Hematopoietic multipotent progenitor cell treated with erythropoietin and hydrocortisone succinate and interleukin-3 and kit ligand, for 15 days (in vitro differentiated cells): ENCODE measurements at regions not wholly inside any gene's neighbourhood (a gene's known extent, or its start where the extent isn't known, plus 50 kb on each side); places are given as distances from the start of the nearest gene placed in this dataset.
"Not testable (repeated sequence)": the region's sequence is repeated elsewhere in the genome, so short reads cannot be mapped to it uniquely, and the experiment has no call there.

Source experiments
- DNase-seq: peaks from one replicate; pipeline ENCODE4 v3.0.0-alpha.2; 2015; ENCODE audit warnings: low spot score

DNA sequence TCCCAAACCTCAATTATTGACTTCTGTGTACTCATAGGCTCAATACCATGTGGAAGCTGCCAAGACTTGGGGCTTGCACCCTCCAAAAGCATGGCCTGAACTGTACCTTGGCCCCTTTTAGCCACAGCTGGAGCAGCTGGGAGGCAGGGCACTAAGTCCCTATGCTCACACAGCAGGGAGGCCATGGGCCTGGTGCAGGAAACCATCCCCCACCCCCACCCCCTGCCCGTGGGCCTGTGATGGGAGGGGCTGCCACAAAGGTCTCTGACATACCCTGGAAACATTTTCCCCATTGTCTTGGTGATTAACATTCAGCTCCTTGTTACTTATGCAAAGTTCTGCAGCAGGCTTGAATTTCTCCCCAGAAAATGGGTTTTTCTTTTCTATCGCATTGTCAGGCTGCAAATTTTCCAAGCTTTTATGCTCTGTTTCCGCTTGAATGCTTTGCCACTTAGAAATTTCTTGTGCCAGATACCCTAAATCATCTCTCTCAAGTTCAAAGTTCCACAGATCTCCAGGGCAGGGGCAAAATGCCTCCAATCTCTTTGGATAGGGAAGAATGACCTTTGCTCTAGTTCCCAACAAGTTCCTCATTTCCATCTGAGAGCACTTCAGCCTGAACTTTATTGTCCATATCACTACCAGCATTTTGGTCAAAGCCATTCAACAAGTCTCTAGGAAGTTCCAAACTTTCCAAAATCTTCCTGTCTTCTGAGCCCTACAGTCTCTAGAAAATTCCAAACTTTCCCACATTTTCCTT, 141.8 kb downstream of the AHR start:
- DNase-seq = not testable (repeated sequence)

DNA sequence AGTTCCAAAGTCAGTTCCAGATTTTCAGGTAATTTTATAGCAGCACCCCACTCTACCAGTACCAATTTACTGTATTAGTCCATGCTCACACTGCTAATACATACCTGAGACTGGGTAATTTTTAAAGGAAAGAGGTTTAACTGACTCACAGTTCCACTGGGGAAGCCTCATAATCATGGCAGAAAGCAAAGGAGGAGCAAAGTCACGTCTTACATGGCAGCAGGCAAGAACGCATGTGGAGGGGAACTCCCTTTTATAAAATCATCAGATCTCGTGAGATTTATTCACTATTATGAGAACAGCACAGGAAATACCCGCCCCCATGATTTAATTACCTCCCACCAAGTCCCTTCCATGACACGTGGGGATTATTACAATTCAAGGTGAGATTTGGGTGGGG, 142.4 kb downstream of the AHR start:
- no peak for DNase-seq

DNA sequence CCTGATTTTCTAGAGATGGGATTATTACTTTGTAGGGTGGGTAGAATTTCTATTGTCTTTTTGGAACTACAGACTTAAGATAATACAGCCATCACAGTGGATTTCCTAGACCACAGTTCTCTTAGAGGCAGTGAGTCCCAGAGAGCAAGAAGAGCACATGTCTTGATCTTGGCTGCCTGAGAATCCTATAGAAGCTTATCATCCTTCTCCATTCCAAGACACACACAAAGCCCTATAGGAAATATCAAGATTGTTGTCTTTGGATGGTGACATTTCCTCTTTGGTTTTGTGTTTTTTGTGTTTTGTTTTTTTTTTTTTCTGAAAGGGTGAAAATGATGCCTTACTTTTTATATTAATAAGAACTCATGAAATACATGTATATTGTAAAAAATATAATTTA, 143.1 kb downstream of the AHR start:
- no peak for DNase-seq

DNA sequence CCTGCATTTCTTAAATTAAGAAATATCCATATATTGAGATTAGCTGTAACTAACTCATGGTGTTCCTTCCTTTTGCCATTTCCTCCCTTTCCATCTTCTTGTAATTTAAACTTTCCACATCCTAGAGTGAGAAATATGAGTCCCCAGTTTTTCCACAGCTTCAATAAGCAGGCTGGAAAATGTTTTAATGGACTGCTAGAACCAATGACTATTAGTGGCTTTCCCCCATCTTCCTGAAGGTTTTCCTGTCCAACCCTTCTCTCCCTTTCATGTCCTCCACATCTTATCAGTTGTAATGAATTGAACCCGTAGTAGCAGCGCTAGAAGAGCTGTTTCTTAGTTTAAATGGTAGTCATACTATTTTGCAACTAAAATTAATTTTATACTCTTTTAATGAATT, 145.7 kb downstream of the AHR start:
- DNase-seq = no peak

DNA sequence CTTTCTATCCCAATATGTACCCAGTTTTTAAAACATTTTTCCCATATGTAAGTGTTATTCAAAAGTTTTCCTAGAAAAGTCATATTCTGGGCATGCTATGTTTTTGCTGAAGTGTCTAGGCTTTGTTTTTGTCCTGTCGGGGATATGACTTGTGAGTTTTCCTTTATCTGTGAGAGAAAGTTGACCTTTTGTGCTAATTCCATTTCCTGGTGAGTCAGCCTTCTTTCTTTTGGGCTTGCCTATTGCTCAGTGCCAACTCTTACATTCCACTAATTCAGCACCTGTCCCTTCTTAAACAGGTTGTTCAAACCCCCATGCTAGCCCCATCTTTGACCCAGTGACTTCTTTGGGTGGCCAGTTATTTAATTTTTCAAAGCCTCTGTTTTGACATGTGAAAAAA, 146.2 kb downstream of the AHR start:
- DNase-seq = no peak

DNA sequence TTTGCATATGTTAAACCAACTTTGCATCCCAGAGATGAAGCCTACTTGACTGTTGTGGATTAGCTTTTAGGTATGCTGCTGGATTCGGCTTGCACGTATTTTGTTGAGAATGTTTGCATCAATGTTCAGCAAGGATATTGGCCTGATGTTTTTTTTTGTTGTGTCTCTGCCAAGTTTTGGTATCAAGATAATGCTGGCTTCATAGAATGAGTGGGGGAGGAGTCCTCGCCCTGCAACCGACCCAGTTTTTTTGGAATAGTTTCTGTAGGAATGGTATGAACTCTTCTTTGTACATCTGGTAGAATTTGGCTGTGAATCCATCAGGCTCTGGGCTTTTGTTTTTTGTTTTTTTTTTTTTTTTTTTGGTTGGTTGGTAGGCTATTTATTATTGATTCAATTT, 147.9 kb downstream of the AHR start:
- DNase-seq = no peak

DNA sequence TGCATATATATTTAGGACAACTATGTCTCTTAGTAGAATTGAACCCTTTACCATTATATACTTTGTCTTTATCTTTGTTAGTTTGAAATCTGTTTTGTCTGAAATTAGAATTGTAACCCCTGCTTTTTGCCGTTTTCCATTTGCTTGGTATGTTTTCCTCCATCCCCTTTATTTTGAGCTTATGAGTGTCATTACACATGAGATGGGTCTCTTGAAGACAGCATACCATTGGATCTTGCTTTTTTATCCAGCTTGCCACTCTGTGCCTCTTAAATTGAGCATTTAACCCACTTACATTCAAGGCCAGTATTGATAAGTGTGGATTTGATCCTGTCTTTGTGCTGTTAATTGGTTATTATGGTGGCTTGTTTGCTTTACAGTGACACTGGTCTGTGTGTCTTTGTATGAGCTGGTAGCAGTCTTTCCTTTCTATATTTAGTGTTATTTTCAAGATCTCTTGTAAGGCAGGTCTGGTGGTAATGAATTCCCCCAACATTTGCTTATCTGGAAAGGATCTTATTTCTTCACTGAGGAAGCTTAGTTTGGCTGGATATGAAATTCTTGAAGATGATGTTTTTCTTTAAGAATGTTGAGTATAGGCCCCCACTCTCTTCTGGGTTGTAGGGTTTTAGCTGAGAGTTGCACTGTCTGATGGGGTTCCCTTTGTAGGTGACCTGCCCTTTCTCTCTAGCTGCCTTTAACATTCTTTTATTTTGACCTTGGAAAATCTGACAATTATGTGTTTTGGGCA, 149.5 kb downstream of the AHR start:
- DNase-seq = no peak

DNA sequence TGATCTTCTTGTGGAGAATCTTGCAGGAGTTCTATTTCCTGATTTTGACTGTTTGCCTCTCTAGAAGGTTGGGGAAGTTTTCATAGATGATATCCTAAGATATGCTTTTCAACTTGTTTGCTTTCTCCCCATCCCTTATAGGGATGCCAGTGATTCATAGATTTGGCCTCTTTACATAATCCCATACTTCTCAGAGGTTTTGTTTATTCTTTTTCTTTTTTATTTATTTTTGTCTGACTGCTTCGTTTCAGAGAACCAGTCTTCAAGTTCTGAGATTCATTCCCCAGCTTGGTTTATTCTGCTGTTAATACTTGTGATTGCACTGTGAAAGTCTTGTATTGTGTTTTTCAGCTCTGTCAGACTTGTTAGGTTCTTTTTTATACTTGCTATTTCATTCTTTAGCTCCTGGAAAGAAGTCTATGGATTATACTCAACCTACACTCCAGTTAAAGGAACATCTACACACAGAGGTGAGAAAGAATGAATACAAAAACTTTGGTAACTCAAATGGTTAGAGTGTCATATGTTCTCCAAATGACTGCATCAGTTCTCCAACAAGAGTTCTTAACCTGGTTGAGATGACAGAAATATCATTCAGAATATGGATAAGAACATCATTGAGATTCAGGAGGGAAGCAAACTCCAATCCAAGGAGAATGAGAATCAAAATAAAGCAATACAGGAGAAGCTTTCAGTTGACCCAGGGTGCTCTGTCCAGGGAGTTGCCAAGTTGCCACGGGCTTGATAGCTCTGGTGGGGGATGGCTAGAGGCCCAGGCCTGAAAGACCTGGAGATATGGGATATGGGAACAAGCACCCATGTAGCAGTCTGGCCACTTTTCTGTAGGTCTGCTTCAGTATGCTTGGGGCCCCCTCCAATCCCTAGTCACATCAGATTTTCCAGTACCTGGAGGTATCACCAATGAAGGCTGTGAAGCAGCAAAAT, 150.3 kb downstream of the AHR start:
- no peak for DNase-seq

DNA sequence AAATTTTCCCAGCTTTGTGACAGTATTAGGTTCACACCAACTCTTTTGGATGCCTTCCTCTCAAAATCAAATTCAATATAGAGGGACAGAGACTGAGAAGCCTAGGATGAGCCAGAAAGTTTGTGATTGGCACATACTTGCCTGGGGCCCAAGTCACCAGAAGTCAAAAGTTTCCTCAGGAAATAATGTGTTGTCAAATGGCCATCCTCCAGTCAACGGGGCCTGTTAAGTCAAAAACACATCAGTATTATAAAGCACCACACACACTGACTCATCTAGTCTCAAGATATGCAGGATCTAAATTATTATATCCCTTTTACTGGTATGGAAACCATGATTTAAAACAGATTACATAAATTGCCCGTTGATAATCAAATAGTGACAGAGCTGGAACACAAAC, 158.1 kb downstream of the AHR start:
- DNase-seq = no peak

DNA sequence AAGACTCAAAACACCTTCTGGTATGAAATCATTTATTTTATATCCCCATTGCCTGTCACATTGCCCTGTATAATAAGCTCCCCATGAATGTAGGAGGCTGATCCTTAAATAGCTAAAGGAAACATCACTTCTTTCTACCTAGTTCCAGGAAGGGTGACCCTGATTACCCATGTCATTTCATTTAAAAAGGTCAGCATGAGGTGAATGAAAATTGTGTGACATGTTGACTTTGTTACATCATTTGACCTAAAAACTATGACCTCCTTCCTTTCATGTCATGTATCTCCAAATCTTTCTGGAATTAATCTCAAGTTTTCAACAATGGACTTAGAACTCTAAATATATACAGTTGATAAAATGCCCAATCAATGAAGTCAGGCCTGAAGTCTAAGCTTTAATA, 161.5 kb downstream of the AHR start:
- DNase-seq = no peak

DNA sequence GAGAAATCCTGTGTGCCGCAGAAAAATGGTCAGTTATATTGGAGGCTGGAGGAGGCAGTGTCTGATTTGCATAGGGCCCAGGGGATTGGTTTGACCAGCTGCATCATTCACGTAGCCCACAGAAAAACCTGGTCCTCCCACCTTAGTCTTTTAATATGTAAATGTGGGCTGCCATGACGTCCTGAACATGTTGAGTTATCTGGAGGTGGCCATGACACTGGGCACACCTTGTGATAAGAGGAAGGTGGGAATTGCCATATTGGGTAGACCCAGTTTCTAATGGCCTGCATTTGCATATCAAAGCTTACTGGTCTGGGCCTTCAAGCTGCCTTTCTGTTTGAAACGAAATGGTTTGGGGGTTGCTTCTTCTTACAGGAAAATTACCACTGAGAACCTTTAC, 162.2 kb downstream of the AHR start:
- no peak for DNase-seq

DNA sequence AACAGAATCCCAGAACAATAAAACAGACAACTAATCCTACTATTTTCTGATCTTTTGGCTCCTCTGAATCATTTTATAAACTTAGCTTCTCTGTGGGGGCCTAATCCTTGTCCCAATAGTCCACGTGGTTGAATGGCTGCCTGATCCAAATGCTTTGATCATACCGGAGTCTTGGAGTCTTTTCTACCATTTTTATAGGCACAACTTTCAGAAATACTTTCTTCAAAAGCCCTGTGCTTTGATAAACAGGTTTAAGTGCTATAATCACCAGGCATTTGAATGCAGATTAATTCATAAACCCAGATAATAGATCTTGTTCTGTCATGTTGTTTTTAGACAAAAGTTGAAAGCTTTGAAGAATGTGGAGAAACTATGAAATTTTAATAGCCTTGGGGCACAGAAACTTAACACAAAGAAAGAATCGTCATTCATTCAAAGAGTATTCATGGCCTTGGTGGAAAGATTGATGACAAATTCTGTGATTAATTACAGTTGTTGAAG, 163.7 kb downstream of the AHR start:
- DNase-seq = no peak

DNA sequence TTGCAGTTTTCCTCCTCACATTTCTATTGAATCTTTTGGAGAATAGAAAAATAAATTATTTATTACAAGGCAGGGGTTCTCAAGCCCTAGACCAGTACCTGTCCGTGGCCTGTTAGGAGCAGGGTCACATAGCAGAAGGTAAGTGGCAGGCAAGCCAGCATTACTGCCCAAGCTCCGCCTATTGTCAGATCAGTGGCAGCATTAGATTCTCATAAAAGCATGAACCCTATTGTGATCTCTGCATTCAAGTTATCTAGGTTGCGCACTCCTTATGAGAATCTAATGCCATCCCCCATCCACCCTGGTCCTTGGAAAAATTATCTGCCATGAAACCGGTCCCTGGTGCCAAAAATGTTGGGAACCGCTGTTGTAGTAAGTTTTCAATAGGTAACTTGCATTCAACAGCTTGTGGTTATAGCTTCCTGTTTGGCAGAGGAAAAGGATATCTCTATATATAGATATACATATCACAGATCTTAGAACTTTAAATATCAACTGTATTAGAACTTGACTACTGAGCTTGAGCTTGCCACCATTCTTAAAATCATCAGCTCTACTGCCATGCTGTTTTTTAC, 165.1 kb downstream of the AHR start:
- no peak for DNase-seq

DNA sequence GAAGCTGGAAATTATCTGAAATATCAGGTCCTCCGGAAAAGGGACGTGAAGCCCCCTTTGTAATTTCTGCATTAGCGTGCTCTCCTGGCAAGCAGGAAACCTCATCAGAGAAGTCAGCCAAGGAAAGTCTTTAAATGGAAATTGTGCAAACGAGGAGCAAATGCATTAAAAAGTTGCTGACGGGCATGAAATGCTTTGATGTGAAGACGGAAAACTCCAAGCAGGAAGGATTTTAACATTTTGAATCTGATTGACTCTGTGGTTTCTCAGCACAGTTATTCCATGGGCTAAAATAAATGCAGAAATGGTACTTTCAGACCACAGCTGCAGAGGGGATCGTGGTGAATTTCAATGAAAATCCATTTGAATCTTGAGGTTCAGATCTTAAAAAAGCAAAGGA, 167.8 kb downstream of the AHR start:
- DNase-seq = no peak

DNA sequence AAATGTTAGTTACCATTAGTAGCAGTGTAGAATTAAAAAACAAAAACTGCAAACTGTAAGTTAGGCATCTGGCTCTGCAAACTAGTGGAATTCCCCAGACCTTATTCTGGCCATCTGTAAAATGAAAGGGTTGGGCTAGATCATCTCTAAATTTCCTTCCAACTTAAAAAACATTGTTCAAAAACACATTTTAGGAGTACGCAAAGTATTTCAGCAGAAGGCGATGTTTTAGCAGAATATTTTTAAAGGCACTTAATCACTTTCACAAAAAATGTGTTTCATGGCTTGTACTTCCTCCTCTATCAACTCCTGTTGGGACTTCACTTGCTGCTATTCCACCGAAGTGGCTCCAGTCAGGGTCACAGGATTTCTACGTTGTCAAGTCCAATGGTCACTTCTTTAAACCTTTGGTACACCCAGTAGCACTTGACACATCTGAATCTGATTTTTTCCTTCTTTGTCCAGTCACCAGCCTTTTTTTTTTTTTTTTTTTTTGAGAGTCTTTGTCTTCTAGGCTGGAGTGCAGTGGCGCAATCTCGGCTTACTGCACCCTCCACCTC, 169.0 kb downstream of the AHR start:
- DNase-seq = no peak

DNA sequence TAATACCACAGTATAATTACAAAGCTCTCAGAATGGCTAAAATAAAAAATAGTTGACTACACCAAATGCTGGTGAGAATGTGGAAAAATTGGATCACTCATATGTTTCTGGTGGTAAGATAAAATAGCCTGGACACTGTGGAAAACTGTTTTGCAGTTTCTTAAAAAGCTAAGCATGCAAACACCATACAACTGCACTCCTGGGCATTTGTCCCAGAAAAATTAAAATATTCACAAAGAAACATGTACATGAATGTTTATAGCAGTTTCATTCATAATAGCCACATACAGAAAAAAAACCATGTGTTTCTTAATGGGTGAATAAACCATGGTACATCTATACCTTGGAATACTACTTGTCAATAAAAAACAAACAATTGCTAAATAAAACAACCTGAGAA, 172.9 kb downstream of the AHR start:
- DNase-seq = no peak

DNA sequence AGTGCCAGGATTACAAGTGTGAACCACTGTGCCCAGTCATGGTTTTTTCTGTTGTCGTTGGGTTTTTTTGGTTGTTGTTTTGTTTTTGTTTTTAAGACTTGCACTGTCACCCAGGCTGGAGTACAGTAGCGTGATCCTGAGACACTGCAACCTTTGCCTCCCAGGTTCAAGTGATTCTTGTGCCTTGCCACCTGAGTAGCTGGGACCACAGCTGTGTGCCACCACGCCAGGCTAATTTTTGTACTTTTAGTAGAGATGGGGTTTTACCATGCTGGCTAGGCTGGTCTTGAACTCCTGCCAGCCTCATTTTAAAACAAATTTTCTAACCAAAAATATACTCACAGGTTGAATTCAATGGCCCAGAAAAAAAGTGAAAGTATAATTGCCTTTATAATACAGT, 174.1 kb downstream of the AHR start:
- DNase-seq = no peak

DNA sequence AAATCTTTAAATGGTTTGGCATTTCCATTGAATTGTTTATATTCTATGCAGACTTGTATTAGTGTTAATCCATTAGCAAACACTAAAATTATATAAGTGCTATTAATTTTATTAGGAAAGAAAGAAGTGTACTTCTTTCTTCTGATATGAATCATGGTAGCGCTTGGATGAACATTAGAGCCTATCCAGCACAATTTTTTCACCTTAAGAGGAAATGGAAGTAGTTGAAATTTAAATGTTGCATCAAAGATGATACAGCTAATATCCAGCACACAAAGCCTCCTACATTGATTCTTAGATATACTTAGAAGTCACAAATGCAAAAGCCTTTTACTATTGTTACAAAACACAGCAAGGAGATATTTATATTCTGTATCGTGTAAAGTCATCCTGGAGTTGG, 174.5 kb downstream of the AHR start:
- DNase-seq = no peak

DNA sequence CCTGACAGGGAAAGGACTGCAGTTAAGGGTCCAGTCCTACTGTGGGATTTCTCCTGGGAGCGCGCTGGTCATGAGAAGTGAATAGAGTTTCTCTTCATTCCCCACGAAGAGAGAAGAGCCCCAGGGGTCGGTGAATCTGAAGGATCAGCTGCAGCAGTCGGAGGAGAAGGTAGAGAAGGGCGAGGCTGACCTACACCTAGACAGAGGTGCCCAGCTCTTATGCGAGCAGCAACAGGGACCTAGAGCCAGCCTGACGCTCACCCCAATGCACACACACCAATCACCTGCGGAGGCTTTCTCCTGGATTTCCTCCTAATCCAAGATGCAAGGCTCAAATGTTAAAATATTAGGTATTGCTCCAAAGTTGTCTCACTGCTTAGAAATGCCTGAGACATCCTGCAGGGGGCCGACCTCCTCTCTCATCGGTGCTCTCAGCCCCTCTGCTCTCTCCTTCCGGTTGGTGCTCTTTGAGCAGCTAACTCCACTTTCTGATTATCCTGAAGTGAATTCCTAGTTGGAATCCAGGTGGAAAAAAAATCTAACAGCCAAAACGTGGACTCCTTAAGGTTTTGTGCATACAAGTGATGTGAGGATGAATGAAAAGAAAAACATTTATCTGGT, 176.4 kb downstream of the AHR start:
- no peak for DNase-seq

DNA sequence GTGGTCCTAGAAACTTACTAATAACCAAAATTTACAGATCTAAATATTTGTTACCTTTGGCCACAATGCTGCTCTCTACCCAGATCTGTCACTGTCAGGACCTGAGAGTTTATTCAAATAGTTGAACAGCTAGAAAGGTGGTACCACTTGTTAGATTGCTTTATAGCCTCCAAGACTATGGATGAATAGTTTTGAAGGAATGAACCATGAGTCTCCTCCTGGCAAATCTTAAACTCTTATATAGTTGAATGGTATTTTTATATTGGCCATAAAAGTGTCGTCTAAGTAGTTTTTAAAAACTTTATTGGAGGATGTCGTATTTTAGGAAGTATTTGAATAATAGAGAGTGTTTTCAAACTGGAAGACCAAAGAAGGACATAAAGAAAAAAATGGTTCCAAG, 178.7 kb downstream of the AHR start:
- no peak for DNase-seq

DNA sequence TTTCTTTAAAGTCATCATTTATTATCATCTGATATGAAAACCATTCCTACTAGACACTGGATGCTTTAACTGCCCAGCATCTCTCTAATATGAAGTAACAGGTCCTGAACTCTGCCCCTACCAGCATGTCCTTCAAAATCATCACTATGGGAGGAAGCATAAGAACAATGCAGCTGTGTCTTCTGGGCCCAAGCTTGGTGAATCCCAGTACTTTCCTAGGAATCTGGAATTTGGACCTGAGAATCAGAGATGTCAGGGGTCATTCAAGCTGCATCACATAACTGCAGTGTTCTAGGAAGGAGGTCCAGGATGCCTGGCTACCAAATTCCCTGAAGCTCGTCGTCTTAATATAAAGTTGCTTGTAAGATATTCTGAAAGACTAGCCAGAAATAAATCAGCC, 182.7 kb downstream of the AHR start:
- DNase-seq = no peak
